Muscle of leg (tissue), 3 donors: ENCODE measurements at regions not wholly inside any gene's neighbourhood (a gene's known extent, or its start where the extent isn't known, plus 50 kb on each side); places are given as distances from the start of the nearest gene placed in this dataset.

Experiments used
- DNase-seq: peaks from one replicate; pipeline ENCODE4 v3.0.0; 2013
- H3K27ac ChIP-seq: one replicate; pipeline ENCODE4 v1.5.1; 2013; ENCODE audit warnings: mild to moderate bottlenecking, low read length, control low read depth
- H3K27me3 ChIP-seq: one replicate; pipeline ENCODE4 v1.6.1; 2013; ENCODE audit warnings: low read length; ENCODE audit not compliant: control insufficient read depth, insufficient read depth
- H3K36me3 ChIP-seq: one replicate; pipeline ENCODE4 v1.6.1; 2013; ENCODE audit warnings: low read length; ENCODE audit not compliant: control insufficient read depth, insufficient read depth
- H3K4me1 ChIP-seq: one replicate; pipeline ENCODE4 v1.6.1; 2013; ENCODE audit warnings: low read length; ENCODE audit not compliant: control insufficient read depth, insufficient read depth
- H3K4me3 ChIP-seq: one replicate; pipeline ENCODE4 v1.5.1; 2013; ENCODE audit warnings: low read length, control low read depth
- H3K9me3 ChIP-seq: replicated peaks from 2 replicates; pipeline ENCODE4 v1.6.1; 2013; ENCODE audit warnings: low read depth, low read length; ENCODE audit not compliant: control insufficient read depth
- WGBS: methylation state at CpG from one replicate; pipeline ENCODE4 v1.1.5; 2013; ENCODE audit warnings: missing lambda C conversion rate; ENCODE audit not compliant: insufficient coverage; 5-methylcytosine and 5-hydroxymethylcytosine counted together

DNA sequence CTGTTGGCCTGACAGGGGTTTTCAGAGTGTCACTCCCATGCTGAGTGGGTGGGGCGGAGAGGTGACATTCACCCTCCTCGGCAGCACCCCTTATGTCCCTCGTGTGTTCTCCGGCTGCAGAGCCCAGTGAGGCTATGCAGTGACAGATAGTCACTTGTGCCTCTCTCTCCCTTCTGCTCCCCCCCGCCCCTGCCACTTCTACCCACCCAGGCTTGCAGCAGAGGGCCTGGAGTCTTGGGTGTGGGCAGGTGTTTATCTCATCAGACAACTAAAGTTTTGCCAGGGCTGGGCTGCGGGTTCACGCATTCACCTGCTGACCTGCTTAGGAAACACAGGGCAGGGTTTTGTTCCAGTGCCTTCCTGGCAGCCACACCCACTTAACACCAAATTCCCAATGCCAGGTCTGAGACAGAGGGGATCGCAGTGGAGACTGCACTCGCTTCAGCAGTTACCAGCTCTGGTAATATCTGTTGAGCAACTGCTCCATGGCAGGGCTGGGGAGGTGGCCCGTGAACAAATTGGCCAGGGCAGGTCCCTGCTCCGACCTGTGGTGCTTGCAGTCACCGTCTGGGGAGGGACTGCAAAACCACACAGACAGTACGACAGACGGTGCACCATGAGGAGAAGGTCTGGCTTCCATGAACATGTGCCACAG is 50.5 kb upstream of the ADA2 start:
- 59% methylated on average over 9 of the region's 14 CpGs for WGBS
- no peaks in the 10 kb centered on the region for H3K27me3 ChIP-seq
- H3K36me3 ChIP-seq = no peaks in the 10 kb centered on the region
- H3K4me3 ChIP-seq = no peak overlapping the region
- H3K4me1 ChIP-seq = peaks cover 56% of the 10 kb centered on the region
- no peaks in the 10 kb centered on the region for H3K9me3 ChIP-seq
- DNase-seq = no peak
- no peak overlapping the region for H3K27ac ChIP-seq

DNA sequence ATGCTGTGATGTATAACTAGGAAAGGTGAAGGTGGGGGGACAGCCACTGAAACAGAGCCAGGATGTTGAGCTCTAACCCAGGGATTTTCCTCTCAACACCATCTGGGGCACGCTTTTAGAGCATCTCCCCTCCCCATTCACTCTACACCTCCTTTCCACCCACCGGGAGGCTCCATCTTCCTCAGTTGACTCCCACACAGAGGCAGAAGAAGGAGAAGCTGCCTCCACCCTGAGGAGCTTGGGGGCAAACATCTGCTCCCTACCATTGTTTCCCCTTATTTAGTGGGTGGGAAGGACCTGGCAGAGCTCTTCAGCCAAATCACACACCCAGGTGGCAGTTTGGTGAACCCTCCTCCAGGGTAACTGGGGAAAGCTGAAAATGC is 50.0 kb upstream of the ADA2 start:
- peaks cover 62% of the 10 kb centered on the region for H3K4me1 ChIP-seq
- no peak overlapping the region for H3K27ac ChIP-seq
- no peak overlapping the region for H3K4me3 ChIP-seq
- H3K27me3 ChIP-seq = no peaks in the 10 kb centered on the region
- no peaks in the 10 kb centered on the region for H3K36me3 ChIP-seq
- WGBS = 20% methylated on average over 1 of the region's 2 CpGs
- no peaks in the 10 kb centered on the region for H3K9me3 ChIP-seq
- DNase-seq = no peak
